ENCODE measurements at regions not wholly inside any gene's neighbourhood (a gene's known extent, or its start where the extent isn't known, plus 50 kb on each side); places are given as distances from the start of the nearest gene placed in this dataset.
A peak's percentile ranks its signal among the peaks of the same experiment; 100 is the strongest.

GRCh38 chr14:97458661-97459579 is 661.7 kb downstream of the VRK1 start:
- DNase-seq = peak; percentile 85

- no peak for DNase-seq
Observed at GRCh38 chr14:97462081-97462480, 664.9 kb downstream of the VRK1 start.

- DNase-seq = no peak
Observed at GRCh38 chr14:97468220-97468619, 671.0 kb downstream of the VRK1 start.

GRCh38 chr14:97477353-97477752 is 680.2 kb downstream of the VRK1 start:
- no peak for DNase-seq

- no peak for DNase-seq
Observed at GRCh38 chr14:97485201-97485600, 688.0 kb downstream of the VRK1 start.

- DNase-seq = no peak
Observed at GRCh38 chr14:97486601-97487120, 689.5 kb downstream of the VRK1 start.

- DNase-seq = no peak
Observed at GRCh38 chr14:97489750-97490149, 692.6 kb downstream of the VRK1 start.

GRCh38 chr14:97490521-97491070 is 693.4 kb downstream of the VRK1 start:
- no peak for DNase-seq

- DNase-seq = no peak
Observed at GRCh38 chr14:97491697-97492096, 694.5 kb downstream of the VRK1 start.

GRCh38 chr14:97499790-97500481 is 702.8 kb downstream of the VRK1 start:
- no peak for DNase-seq

- DNase-seq = no peak
Observed at GRCh38 chr14:97506626-97507025, 709.4 kb downstream of the VRK1 start.

- DNase-seq = no peak
Observed at GRCh38 chr14:97513891-97514290, 716.7 kb downstream of the VRK1 start.

GRCh38 chr14:97517566-97518234 is 720.5 kb downstream of the VRK1 start:
- no peak for DNase-seq

GRCh38 chr14:97523936-97524335 is 726.8 kb downstream of the VRK1 start:
- DNase-seq = no peak

- no peak for DNase-seq
Observed at GRCh38 chr14:97524589-97525319, 727.6 kb downstream of the VRK1 start.

- no peak for DNase-seq
Observed at GRCh38 chr14:97527993-97528392, 730.8 kb downstream of the VRK1 start.

GRCh38 chr14:97532052-97532451 is 734.9 kb downstream of the VRK1 start:
- no peak for DNase-seq

- DNase-seq = no peak
Observed at GRCh38 chr14:97536421-97536820, 739.2 kb downstream of the VRK1 start.

GRCh38 chr14:97538749-97539410 is 741.7 kb downstream of the VRK1 start:
- peak; percentile 30 for DNase-seq

- no peak for DNase-seq
Observed at GRCh38 chr14:97539411-97539795, 742.2 kb downstream of the VRK1 start.

GRCh38 chr14:97539884-97540283 is 742.7 kb downstream of the VRK1 start:
- DNase-seq = no peak

GRCh38 chr14:97543221-97543620 is 746.0 kb downstream of the VRK1 start:
- DNase-seq = no peak
